NCI-H2107 treated with DMSO at 0.1 percent for 48 hours (cell line): ENCODE measurements at regions not wholly inside any gene's neighbourhood (a gene's known extent, or its start where the extent isn't known, plus 50 kb on each side); places are given as distances from the start of the nearest gene placed in this dataset.

Experiments
- DNase-seq: peaks from one replicate; lab custom pipeline; 2025; ENCODE audit not compliant: unreplicated experiment; lab: John Stamatoyannopoulos, UW

- DNase-seq = no peak
Measured at GRCh38 chr3:53957831-53958230, 66.2 kb upstream of the SELENOK start.

- DNase-seq = no peak
Measured at GRCh38 chr3:53956586-53956985, 64.9 kb upstream of the SELENOK start.

- no peak for DNase-seq
Measured at GRCh38 chr3:53949541-53949940, 57.9 kb upstream of the SELENOK start.

GRCh38 chr3:53948174-53948573 lies 56.5 kb upstream of the SELENOK start:
- no peak for DNase-seq

- DNase-seq = no peak
Measured at GRCh38 chr3:53944028-53944427, 52.4 kb upstream of the SELENOK start.

DNA sequence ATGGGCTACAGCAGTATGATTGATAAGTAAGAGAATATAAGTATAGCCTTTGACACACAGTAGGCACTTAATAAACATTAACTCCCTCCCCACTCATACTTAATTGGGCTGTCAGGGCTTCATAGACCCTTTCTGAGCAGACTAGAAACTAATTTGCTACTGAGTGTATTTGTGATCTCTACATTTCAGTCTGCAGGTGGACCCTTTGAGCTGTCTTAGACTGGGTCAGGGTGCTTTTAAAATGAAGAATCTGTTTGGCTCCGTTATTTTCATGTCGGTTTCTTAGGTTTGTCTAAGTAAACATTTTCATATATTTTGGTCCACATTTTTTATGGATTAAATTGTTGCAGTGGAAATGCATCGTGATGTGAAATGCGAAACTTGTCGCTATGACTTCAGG lies 50.3 kb upstream of the SELENOK start:
- DNase-seq = peak; percentile 3
